Neural cell (in vitro differentiated cells): ENCODE measurements at regions not wholly inside any gene's neighbourhood (a gene's known extent, or its start where the extent isn't known, plus 50 kb on each side); places are given as distances from the start of the nearest gene placed in this dataset.

Experiments used
- H2AFZ ChIP-seq: fragments of 200-600, 300-800 bp; sonication (generic), shearing (Covaris generic); 2 replicates; pipeline ENCODE4 v1.6.0; 2014; ENCODE audit warnings: low read depth, mild to moderate bottlenecking, antibody characterized with exemption, low read length, moderate library complexity
- H3F3A ChIP-seq: fragments of 200-600 bp; shearing (Covaris generic); 2 replicates; pipeline ENCODE4 v1.6.1; 2016; ENCODE audit warnings: mild to moderate bottlenecking, moderate library complexity, mixed read lengths, antibody characterized with exemption, low read length; ENCODE audit not compliant: insufficient read depth, poor library complexity, severe bottlenecking
- H3K27ac ChIP-seq: fragments of 200-600, 300-800 bp; sonication (generic), shearing (Covaris generic); 2 replicates; pipeline ENCODE4 v1.5.1; 2014; ENCODE audit warnings: mild to moderate bottlenecking, low read length, moderate library complexity
- H3K27me3 ChIP-seq: fragments of 300-800, 200-600 bp; sonication (generic), shearing (Covaris generic); 2 replicates; pipeline ENCODE4 v1.6.0; 2014; ENCODE audit warnings: mild to moderate bottlenecking, low read depth, low read length, moderate library complexity; ENCODE audit not compliant: insufficient read depth
- H3K36me3 ChIP-seq: fragments of 300-800, 200-600 bp; sonication (generic), shearing (Covaris generic); 2 replicates; pipeline ENCODE4 v1.5.1; 2014; ENCODE audit warnings: mild to moderate bottlenecking, antibody characterized with exemption, low read length, moderate library complexity; ENCODE audit not compliant: insufficient read depth
- H3K4me2 ChIP-seq: fragments of 300-800, 200-600 bp; sonication (generic), shearing (Covaris generic); 2 replicates; pipeline ENCODE4 v1.6.0; 2014; ENCODE audit warnings: mild to moderate bottlenecking, low read length
- H3K4me3 ChIP-seq: fragments of 300-800, 200-600 bp; sonication (generic), shearing (Covaris generic); 2 replicates; pipeline ENCODE4 v1.5.1; 2014; ENCODE audit warnings: mild to moderate bottlenecking, low read length, moderate library complexity
- H3K79me2 ChIP-seq: fragments of 200-600 bp; shearing (Covaris generic); replicated peaks from 2 replicates; pipeline ENCODE4 v1.6.0; 2014; ENCODE audit warnings: mild to moderate bottlenecking, low read length, moderate library complexity; ENCODE audit not compliant: insufficient read depth
- H3K9ac ChIP-seq: fragments of 300-800, 200-600 bp; sonication (generic), shearing (Covaris generic); 2 replicates; pipeline ENCODE4 v1.6.1; 2016; ENCODE audit warnings: mild to moderate bottlenecking, low read length, mixed read lengths
- H3K9me2 ChIP-seq: fragments of 200-600 bp; shearing (Covaris generic); 2 replicates; pipeline ENCODE4 v1.6.1; 2016; ENCODE audit warnings: mild to moderate bottlenecking, low read length, mixed read lengths; ENCODE audit not compliant: insufficient read depth
- H3K9me3 ChIP-seq: fragments of 200-600, 300-800 bp; sonication (generic), shearing (Covaris generic); 2 replicates; pipeline ENCODE4 v1.6.1; 2016; ENCODE audit warnings: mild to moderate bottlenecking, mixed run types, low read length, moderate library complexity, mixed read lengths
- H4K20me1 ChIP-seq: fragments of 200-600 bp; shearing (Covaris generic); 2 replicates; pipeline ENCODE4 v1.6.1; 2016; ENCODE audit warnings: mild to moderate bottlenecking, mixed run types; ENCODE audit not compliant: insufficient read depth
- EP300 ChIP-seq: fragments of 450-650 bp; conservative IDR thresholded peaks from 2 replicates; pipeline ENCODE4 v1.6.1; 2014; ENCODE audit warnings: antibody characterized with exemption, mild to moderate bottlenecking, moderate library complexity; ENCODE audit not compliant: poor library complexity, severe bottlenecking
- EZH2 ChIP-seq: fragments of 200-600, 300-800 bp; shearing (Covaris generic), sonication (generic); IDR thresholded peaks from 2 replicates; pipeline ENCODE4 v1.6.1; 2014; ENCODE audit warnings: antibody characterized with exemption, low read length, borderline replicate concordance, mild to moderate bottlenecking; ENCODE audit not compliant: insufficient read depth, poor library complexity, severe bottlenecking
- MXI1 ChIP-seq: fragments of 450-650 bp; conservative IDR thresholded peaks from 2 replicates; pipeline ENCODE4 v1.6.1; 2014; ENCODE audit warnings: antibody characterized with exemption, mild to moderate bottlenecking; ENCODE audit not compliant: poor library complexity, severe bottlenecking
- POLR2AphosphoS5 ChIP-seq: IDR thresholded peaks from 2 replicates; pipeline ENCODE4 v1.6.1; 2012
- RAD21 ChIP-seq: fragments of 450-650 bp; conservative IDR thresholded peaks from 2 replicates; pipeline ENCODE4 v1.6.1; 2014; ENCODE audit warnings: antibody characterized with exemption, mild to moderate bottlenecking, moderate library complexity
- SMC3 ChIP-seq: fragments of 450-650 bp; conservative IDR thresholded peaks from 2 replicates; pipeline ENCODE4 v1.6.1; 2014; ENCODE audit warnings: antibody characterized with exemption, mild to moderate bottlenecking, moderate library complexity; ENCODE audit not compliant: poor library complexity
- TAF1 ChIP-seq: IDR thresholded peaks from 2 replicates; pipeline ENCODE4 v1.6.1; 2012; ENCODE audit warnings: low read depth
- TF ChIP-seq, protein P1 (sequence below): IDR thresholded peaks from 2 replicates; pipeline ENCODE4 v1.6.1; 2012; ENCODE audit warnings: borderline replicate concordance
- TF ChIP-seq, protein P2 (sequence below): fragments of 450-650 bp; IDR thresholded peaks from 2 replicates; pipeline ENCODE4 v1.5.1; 2014; ENCODE audit warnings: antibody characterized with exemption, mild to moderate bottlenecking, moderate library complexity; ENCODE audit not compliant: poor library complexity, severe bottlenecking

DNA sequence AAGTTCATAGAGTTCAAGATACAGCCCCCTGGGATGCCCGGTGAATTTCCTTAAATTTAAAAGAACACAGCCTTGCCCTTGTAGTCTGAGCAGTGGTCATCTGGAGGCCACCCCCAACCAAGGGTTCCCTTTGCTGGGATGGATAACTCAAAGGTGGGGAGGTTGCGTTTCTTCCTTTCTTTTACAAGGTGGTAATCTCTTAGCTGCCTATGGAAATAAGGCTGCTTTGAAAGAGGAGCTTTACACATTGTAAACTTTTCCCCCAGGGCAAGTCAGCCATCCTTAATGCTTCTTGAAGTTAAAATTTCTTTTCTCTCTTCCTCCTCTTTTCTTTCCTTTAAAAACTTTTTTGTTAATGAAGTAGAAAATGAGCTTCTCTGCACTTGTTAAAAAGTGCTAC lies 71.2 kb upstream of the PRDM1 start:
- Histone ChIP-seq H4K20me1 (no peaks in the 10 kb centered on the region), H3K4me3 (no peak overlapping the region), H3K27ac (no peak overlapping the region), H2AFZ (no peak overlapping the region), H3K36me3 (no peaks in the 10 kb centered on the region), H3F3A (no peaks in the 10 kb centered on the region), H3K27me3 (no peaks in the 10 kb centered on the region), H3K4me2 (no peak overlapping the region), H3K9me3 (no peaks in the 10 kb centered on the region), H3K79me2 (no peaks in the 10 kb centered on the region), H3K9ac (no peak overlapping the region), H3K9me2 (no peaks in the 10 kb centered on the region)
- TF ChIP-seq, protein P1, sequence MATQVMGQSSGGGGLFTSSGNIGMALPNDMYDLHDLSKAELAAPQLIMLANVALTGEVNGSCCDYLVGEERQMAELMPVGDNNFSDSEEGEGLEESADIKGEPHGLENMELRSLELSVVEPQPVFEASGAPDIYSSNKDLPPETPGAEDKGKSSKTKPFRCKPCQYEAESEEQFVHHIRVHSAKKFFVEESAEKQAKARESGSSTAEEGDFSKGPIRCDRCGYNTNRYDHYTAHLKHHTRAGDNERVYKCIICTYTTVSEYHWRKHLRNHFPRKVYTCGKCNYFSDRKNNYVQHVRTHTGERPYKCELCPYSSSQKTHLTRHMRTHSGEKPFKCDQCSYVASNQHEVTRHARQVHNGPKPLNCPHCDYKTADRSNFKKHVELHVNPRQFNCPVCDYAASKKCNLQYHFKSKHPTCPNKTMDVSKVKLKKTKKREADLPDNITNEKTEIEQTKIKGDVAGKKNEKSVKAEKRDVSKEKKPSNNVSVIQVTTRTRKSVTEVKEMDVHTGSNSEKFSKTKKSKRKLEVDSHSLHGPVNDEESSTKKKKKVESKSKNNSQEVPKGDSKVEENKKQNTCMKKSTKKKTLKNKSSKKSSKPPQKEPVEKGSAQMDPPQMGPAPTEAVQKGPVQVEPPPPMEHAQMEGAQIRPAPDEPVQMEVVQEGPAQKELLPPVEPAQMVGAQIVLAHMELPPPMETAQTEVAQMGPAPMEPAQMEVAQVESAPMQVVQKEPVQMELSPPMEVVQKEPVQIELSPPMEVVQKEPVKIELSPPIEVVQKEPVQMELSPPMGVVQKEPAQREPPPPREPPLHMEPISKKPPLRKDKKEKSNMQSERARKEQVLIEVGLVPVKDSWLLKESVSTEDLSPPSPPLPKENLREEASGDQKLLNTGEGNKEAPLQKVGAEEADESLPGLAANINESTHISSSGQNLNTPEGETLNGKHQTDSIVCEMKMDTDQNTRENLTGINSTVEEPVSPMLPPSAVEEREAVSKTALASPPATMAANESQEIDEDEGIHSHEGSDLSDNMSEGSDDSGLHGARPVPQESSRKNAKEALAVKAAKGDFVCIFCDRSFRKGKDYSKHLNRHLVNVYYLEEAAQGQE = no peak
- TF ChIP-seq MXI1 = no peak
- TF ChIP-seq, protein P2, sequence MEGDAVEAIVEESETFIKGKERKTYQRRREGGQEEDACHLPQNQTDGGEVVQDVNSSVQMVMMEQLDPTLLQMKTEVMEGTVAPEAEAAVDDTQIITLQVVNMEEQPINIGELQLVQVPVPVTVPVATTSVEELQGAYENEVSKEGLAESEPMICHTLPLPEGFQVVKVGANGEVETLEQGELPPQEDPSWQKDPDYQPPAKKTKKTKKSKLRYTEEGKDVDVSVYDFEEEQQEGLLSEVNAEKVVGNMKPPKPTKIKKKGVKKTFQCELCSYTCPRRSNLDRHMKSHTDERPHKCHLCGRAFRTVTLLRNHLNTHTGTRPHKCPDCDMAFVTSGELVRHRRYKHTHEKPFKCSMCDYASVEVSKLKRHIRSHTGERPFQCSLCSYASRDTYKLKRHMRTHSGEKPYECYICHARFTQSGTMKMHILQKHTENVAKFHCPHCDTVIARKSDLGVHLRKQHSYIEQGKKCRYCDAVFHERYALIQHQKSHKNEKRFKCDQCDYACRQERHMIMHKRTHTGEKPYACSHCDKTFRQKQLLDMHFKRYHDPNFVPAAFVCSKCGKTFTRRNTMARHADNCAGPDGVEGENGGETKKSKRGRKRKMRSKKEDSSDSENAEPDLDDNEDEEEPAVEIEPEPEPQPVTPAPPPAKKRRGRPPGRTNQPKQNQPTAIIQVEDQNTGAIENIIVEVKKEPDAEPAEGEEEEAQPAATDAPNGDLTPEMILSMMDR = no peak
- no peak for TF ChIP-seq EZH2
- no peak for TF ChIP-seq POLR2AphosphoS5
- no peak for TF ChIP-seq RAD21
- no peak for TF ChIP-seq SMC3
- TF ChIP-seq EP300 = no peak
- no peak for TF ChIP-seq TAF1

DNA sequence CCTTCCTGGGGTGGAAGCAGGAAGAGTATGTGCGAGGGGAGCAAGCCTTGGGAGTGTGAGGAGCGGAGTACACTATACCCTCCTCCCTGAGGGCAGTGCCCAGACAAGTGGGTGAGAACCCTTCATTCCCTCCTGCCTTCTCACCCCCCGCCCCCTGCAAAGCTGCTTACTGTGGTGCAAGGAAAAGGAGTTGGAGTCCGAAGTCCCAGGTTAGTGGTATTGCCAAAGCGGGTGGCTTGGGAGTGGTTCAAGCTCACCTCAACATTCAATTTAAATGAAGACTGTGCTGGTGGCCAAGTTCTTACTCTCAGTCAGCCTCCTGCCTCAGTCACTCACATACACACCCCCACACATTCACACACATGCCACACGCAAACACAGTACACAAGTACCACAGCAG lies 74.7 kb upstream of the PRDM1 start:
- H3F3A ChIP-seq = no peaks in the 10 kb centered on the region
- H2AFZ ChIP-seq = no peak overlapping the region

DNA sequence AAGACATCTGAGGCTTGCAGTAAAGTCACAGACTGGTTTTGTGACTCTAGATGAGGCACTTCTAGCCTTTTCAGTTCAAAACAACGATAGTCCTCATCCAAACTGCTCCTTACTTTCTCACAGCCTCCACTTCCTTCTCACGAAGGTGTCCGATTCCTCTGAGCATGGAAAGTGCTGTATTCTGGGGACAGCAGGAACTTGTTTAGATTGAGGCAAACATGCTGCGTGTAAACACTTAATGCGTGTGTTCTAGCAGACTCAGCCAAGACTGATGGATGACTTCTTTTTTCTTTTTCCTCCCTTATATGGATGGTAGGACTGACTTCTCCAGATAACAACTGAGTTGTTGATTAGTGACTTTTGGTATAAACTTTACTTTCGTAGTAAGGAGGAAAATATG lies 80.2 kb upstream of the PRDM1 start:
- H3K9ac ChIP-seq = no peak overlapping the region
- no peaks in the 10 kb centered on the region for H3K9me2 ChIP-seq
- TF ChIP-seq SMC3 (no peak), RAD21 (no peak), EP300 (no peak), TAF1 (no peak), EZH2 (no peak), POLR2AphosphoS5 (no peak), MXI1 (no peak)
- TF ChIP-seq, protein P1 = no peak
- TF ChIP-seq, protein P2 = no peak
- peaks cover 25% of the 10 kb centered on the region for H3K27me3 ChIP-seq
- H3K4me3 ChIP-seq = no peak overlapping the region
- no peaks in the 10 kb centered on the region for H3F3A ChIP-seq
- H4K20me1 ChIP-seq = no peaks in the 10 kb centered on the region
- no peaks in the 10 kb centered on the region for H3K36me3 ChIP-seq
- H3K79me2 ChIP-seq = no peaks in the 10 kb centered on the region
- no peak overlapping the region for H3K4me2 ChIP-seq
- no peak overlapping the region for H3K27ac ChIP-seq
- no peaks in the 10 kb centered on the region for H3K9me3 ChIP-seq
- H2AFZ ChIP-seq = no peak overlapping the region

More for the DNA sequence above, 74.7 kb upstream of the PRDM1 start:
- Histone ChIP-seq H3K4me2 (no peak overlapping the region), H3K9ac (no peak overlapping the region), H3K4me3 (no peak overlapping the region), H3K27ac (no peak overlapping the region), H3K79me2 (no peaks in the 10 kb centered on the region), H3K9me2 (no peaks in the 10 kb centered on the region), H4K20me1 (no peaks in the 10 kb centered on the region), H3K27me3 (peaks cover 4% of the 10 kb centered on the region), H3K9me3 (no peaks in the 10 kb centered on the region), H3K36me3 (no peaks in the 10 kb centered on the region)
- no peak for TF ChIP-seq POLR2AphosphoS5
